Fibroblast of the conjunctiva (primary cell): ENCODE measurements at regions not wholly inside any gene's neighbourhood (a gene's known extent, or its start where the extent isn't known, plus 50 kb on each side); places are given as distances from the start of the nearest gene placed in this dataset.
"Not testable (repeated sequence)": the region's sequence is repeated elsewhere in the genome, so short reads cannot be mapped to it uniquely, and the experiment has no call there.

Experiments
- DNase-seq: peaks from one replicate; pipeline ENCODE4 v3.0.0-alpha.2; 2010; ENCODE audit warnings: low read depth

- DNase-seq, result no peak
Measured at GRCh38 chr20:40849456-40849855, 160.4 kb upstream of the MAFB start.

GRCh38 chr20:40851051-40851450 is 162.0 kb upstream of the MAFB start:
- DNase-seq, result no peak

- no peak for DNase-seq
Measured at GRCh38 chr20:40855269-40855668, 166.2 kb upstream of the MAFB start.

- no peak for DNase-seq
Measured at GRCh38 chr20:40856653-40857052, 167.6 kb upstream of the MAFB start.

GRCh38 chr20:40860487-40860902 is 168.1 kb upstream of the TOP1 start:
- DNase-seq, result no peak

- DNase-seq, result no peak
Measured at GRCh38 chr20:40861427-40862008, 167.1 kb upstream of the TOP1 start.

GRCh38 chr20:40863355-40863919 is 165.2 kb upstream of the TOP1 start:
- DNase-seq, result no peak

- no peak for DNase-seq
Measured at GRCh38 chr20:40864470-40864869, 164.2 kb upstream of the TOP1 start.

- DNase-seq, result no peak
Measured at GRCh38 chr20:40865095-40865494, 163.5 kb upstream of the TOP1 start.

GRCh38 chr20:40866056-40866455 is 162.6 kb upstream of the TOP1 start:
- no peak for DNase-seq

GRCh38 chr20:40868551-40869217 is 159.9 kb upstream of the TOP1 start:
- peak; percentile 74 for DNase-seq

- DNase-seq, result no peak
Measured at GRCh38 chr20:40869218-40870147, 159.1 kb upstream of the TOP1 start.

GRCh38 chr20:40875116-40876085 is 153.2 kb upstream of the TOP1 start:
- no peak for DNase-seq

- DNase-seq, result not testable (repeated sequence)
Measured at GRCh38 chr20:40878099-40878498, 150.5 kb upstream of the TOP1 start.

GRCh38 chr20:40880063-40880728 is 148.4 kb upstream of the TOP1 start:
- DNase-seq, result no peak

- DNase-seq, result no peak
Measured at GRCh38 chr20:40880729-40881109, 147.9 kb upstream of the TOP1 start.

- DNase-seq, result no peak
Measured at GRCh38 chr20:40882152-40882551, 146.5 kb upstream of the TOP1 start.

- DNase-seq, result no peak
Measured at GRCh38 chr20:40883097-40883496, 145.5 kb upstream of the TOP1 start.

GRCh38 chr20:40887105-40887504 is 141.5 kb upstream of the TOP1 start:
- no peak for DNase-seq

GRCh38 chr20:40889266-40889665 is 139.4 kb upstream of the TOP1 start:
- DNase-seq, result not testable (repeated sequence)

- no peak for DNase-seq
Measured at GRCh38 chr20:40890181-40890580, 138.4 kb upstream of the TOP1 start.
